ENCODE measurements at regions not wholly inside any gene's neighbourhood (a gene's known extent, or its start where the extent isn't known, plus 50 kb on each side); places are given as distances from the start of the nearest gene placed in this dataset.
"Not testable (repeated sequence)": the region's sequence is repeated elsewhere in the genome, so short reads cannot be mapped to it uniquely, and the experiment has no call there.

- no peak for TF ChIP-seq POLR2AphosphoS5 (IDR thresholded peaks at IDR 0.05)
- Histone ChIP-seq H3K4me1 (replicated peaks) (no peaks in the 10 kb centered on the region), H3K27me3 (replicated peaks; ENCODE audit: insufficient read depth) (no peaks in the 10 kb centered on the region), H3K9me3 (no peaks in the 10 kb centered on the region), H3K36me3 (no peaks in the 10 kb centered on the region), H3K4me3 (no peak overlapping the region), H3K27ac (no peak overlapping the region)
- WGBS = 40% methylated on average over 3 of the region's 3 CpGs
- intact Hi-C loops (cut with DNase I) = no loop called here
- no peak for DNase-seq (ENCODE audit: low spot score)
Measured at GRCh38 chr6:82118150-82118562, 129.4 kb downstream of the IBTK start.

DNA sequence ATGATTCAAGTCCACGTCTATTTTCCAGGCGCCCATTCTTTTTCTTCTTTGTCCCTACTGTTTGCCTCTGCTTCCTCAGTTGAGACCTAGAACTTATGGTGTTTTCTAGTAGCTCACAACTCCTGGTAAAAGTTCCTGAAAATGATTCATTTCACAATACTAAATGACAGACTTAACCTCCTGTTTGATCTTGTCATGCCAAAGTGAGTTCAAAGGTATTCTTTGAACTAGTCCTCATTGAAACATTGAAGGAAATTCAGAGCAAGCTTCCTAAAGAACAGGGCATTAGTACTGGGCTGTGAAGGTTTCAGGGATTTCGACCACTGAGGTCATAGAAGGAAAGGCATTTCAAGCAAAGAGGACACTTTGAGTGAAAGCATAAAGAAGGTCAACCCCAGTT is 132.8 kb downstream of the IBTK start:
- Histone ChIP-seq H3K9me3 (no peaks in the 10 kb centered on the region), H3K27ac (no peak overlapping the region), H3K4me1 (replicated peaks) (no peaks in the 10 kb centered on the region), H3K27me3 (replicated peaks; ENCODE audit: insufficient read depth) (no peaks in the 10 kb centered on the region), H3K36me3 (no peaks in the 10 kb centered on the region), H3K4me3 (no peak overlapping the region)
- DNase-seq (ENCODE audit: low spot score) = no peak
- intact Hi-C loops (cut with DNase I) = no loop called here
- 93% methylated on average over 3 of the region's 3 CpGs for WGBS
- TF ChIP-seq POLR2AphosphoS5 (IDR thresholded peaks at IDR 0.05) = no peak
- TF ChIP-seq CTCF (IDR thresholded peaks at IDR 0.05) = no peak
- no peak for TF ChIP-seq POLR2A (IDR thresholded peaks at IDR 0.05)

DNA sequence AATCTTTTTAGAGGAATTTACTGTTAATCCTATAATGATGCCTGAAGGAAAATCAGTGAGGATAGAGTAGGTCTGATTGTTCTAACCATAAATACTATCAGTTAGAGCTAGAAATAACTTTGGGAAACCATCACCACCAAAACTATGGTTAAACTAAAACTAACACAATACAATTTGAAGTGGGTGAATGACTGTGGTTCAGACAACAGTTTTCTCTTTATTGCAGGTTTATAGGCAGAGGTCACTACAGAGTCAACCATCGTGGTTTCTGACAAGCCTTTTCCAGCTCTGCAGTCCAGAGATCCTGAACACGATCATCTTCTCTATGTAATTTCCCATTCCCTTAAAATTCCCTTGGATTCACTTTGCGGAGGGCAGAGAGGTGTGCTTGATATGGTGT is 134.3 kb downstream of the IBTK start:
- H3K36me3 ChIP-seq = no peaks in the 10 kb centered on the region
- no peak overlapping the region for H3K4me3 ChIP-seq
- intact Hi-C loops (cut with DNase I) = no loop called here
- no peaks in the 10 kb centered on the region for H3K4me1 ChIP-seq (replicated peaks)
- H3K27me3 ChIP-seq (replicated peaks; ENCODE audit: insufficient read depth) = no peaks in the 10 kb centered on the region
- DNase-seq (ENCODE audit: low spot score) = no peak
- H3K9me3 ChIP-seq = peaks cover 5% of the 10 kb centered on the region
- TF ChIP-seq POLR2AphosphoS5 (IDR thresholded peaks at IDR 0.05) = no peak
- TF ChIP-seq CTCF (IDR thresholded peaks at IDR 0.05) = no peak
- no peak for TF ChIP-seq POLR2A (IDR thresholded peaks at IDR 0.05)
- H3K27ac ChIP-seq = no peak overlapping the region
- WGBS = 70% methylated on average over 3 of the region's 3 CpGs

DNA sequence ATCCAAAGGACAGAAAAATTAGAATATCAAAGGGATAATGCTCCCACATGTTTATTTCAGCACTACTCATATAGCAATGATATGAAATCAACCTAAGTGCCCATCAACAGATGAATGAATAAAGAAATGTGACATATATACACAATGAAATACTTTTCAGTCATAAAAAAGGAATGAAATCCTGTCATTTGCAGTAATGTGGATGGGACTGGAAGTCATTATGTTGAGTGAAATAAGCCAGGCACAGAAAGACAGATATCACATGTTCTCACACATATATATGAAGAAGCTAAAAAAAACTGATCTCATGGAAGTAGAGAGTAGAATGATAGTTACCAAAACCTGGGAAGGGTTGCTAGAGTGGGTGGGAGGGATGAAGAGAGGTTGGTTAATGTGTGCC is 135.7 kb downstream of the IBTK start:
- H3K4me1 ChIP-seq (replicated peaks) = no peaks in the 10 kb centered on the region
- H3K36me3 ChIP-seq = no peaks in the 10 kb centered on the region
- no peaks in the 10 kb centered on the region for H3K27me3 ChIP-seq (replicated peaks; ENCODE audit: insufficient read depth)
- intact Hi-C loops (cut with DNase I) = no loop called here
- no peak overlapping the region for H3K4me3 ChIP-seq
- no peak overlapping the region for H3K27ac ChIP-seq
- peaks cover 6% of the 10 kb centered on the region for H3K9me3 ChIP-seq
- TF ChIP-seq CTCF (IDR thresholded peaks at IDR 0.05) (no peak), POLR2AphosphoS5 (IDR thresholded peaks at IDR 0.05) (no peak), POLR2A (IDR thresholded peaks at IDR 0.05) (no peak)
- DNase-seq (ENCODE audit: low spot score) = no peak

DNA sequence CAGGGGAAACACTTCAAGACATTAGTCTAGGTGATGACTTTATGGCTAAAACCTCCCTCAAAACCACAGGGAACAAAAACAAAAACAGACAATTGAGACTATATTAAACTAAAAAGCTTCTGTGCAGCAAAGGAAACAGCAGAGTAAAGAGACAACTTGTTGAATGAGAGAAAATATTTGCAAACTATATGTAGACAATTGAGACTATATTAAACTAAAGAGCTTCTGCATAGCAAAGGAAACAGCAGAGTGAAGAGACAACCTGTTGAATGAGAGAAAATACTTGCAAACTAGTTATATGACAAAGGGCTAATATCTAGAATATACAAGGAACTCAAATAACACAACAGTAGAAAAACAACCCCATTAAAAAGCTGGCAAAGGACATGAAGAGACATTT is 136.4 kb downstream of the IBTK start:
- no peak overlapping the region for H3K27ac ChIP-seq
- no peaks in the 10 kb centered on the region for H3K4me1 ChIP-seq (replicated peaks)
- no peak for DNase-seq (ENCODE audit: low spot score)
- peaks cover 6% of the 10 kb centered on the region for H3K9me3 ChIP-seq
- H3K36me3 ChIP-seq = no peaks in the 10 kb centered on the region
- no peak overlapping the region for H3K4me3 ChIP-seq
- TF ChIP-seq CTCF (IDR thresholded peaks at IDR 0.05) (no peak), POLR2AphosphoS5 (IDR thresholded peaks at IDR 0.05) (no peak), POLR2A (IDR thresholded peaks at IDR 0.05) (no peak)
- intact Hi-C loops (cut with DNase I) = no loop called here
- no peaks in the 10 kb centered on the region for H3K27me3 ChIP-seq (replicated peaks; ENCODE audit: insufficient read depth)

DNA sequence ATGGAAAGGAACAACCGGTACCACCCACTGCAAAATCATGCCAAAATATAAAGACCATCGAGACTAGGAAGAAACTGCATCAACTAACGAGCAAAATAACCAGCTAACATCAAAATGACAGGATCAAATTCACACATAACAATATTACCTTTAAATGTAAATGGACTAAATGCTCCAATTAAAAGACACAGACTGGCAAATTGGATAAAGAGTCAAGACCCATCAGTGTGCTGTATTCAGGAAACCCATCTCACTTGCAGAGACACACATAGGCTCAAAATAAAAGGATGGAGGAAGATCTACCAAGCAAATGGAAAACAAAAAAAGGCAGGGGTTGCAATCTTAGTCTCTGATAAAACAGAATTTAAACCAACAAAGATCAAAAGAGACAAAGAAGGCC is 144.4 kb downstream of the IBTK start:
- H3K4me1 ChIP-seq (replicated peaks); H3K4me3 ChIP-seq; H3K36me3 ChIP-seq; H3K27me3 ChIP-seq (replicated peaks; ENCODE audit: insufficient read depth); intact Hi-C loops (cut with DNase I); H3K27ac ChIP-seq; DNase-seq (ENCODE audit: low spot score); H3K9me3 ChIP-seq: not testable (repeated sequence)
- WGBS = 96% methylated on average over 3 of the region's 3 CpGs

GRCh38 chr6:82101374-82102114 is 146.0 kb downstream of the IBTK start:
- H3K36me3 ChIP-seq; H3K9me3 ChIP-seq; H3K27me3 ChIP-seq (replicated peaks; ENCODE audit: insufficient read depth); DNase-seq (ENCODE audit: low spot score); H3K4me3 ChIP-seq; H3K27ac ChIP-seq; intact Hi-C loops (cut with DNase I); H3K4me1 ChIP-seq (replicated peaks): not testable (repeated sequence)
- WGBS = 58% methylated on average over 20 of the region's 23 CpGs

- H3K4me1 ChIP-seq (replicated peaks); H3K27ac ChIP-seq; DNase-seq (ENCODE audit: low spot score); H3K36me3 ChIP-seq; H3K9me3 ChIP-seq; H3K27me3 ChIP-seq (replicated peaks; ENCODE audit: insufficient read depth); intact Hi-C loops (cut with DNase I); H3K4me3 ChIP-seq: not testable (repeated sequence)
- 90% methylated on average over 1 of the region's 1 CpG for WGBS
Measured at GRCh38 chr6:82100763-82101162, 146.8 kb downstream of the IBTK start.

Measured in prostate gland (tissue), 2 donors.